Fibroblast of skin of back (primary cell): ENCODE measurements at regions not wholly inside any gene's neighbourhood (a gene's known extent, or its start where the extent isn't known, plus 50 kb on each side); places are given as distances from the start of the nearest gene placed in this dataset.
"Not testable (repeated sequence)": the region's sequence is repeated elsewhere in the genome, so short reads cannot be mapped to it uniquely, and the experiment has no call there.

Experiments used
- DNase-seq: peaks from one replicate; pipeline ENCODE4 v3.0.0-alpha.2; 2013

GRCh38 chr4:174005422-174005821, 278.0 kb downstream of the FBXO8 start:
- no peak for DNase-seq

DNA sequence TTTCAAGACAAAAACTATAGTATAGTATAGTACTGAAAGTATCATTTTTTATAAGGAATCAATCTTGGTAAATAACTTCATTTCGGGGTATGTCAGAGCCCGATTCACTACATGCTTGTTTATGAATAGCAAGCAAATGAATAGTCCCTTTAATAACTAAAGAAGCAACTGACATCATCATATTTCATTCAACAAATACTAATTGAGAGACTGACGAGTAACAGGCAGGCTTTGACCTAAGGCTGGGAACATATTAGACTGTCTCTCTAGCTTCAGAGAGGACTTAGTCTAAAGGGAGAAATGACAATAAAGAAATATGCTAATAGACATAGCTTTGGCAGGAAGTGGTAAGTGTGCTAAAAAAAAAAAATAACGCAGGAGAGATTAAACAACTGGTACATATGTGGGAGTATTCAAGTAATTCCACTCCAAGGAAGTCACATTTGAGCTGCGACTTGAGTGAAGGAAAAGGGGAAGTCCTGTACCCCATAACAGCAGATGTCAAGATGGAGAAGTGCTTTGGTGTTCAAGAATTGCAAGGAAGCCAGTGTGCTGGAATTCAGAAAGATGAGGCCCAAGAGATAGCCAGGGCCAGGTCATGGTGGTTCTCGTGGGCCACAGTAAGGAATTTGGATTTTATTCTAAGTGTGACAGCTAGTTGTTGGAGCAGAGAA, 284.9 kb downstream of the FBXO8 start:
- DNase-seq = no peak

- DNase-seq = not testable (repeated sequence)
Observed at GRCh38 chr4:173995779-173996178, 287.7 kb downstream of the FBXO8 start.

- DNase-seq = no peak
Observed at GRCh38 chr4:173991814-173992213, 291.7 kb downstream of the FBXO8 start.

DNA sequence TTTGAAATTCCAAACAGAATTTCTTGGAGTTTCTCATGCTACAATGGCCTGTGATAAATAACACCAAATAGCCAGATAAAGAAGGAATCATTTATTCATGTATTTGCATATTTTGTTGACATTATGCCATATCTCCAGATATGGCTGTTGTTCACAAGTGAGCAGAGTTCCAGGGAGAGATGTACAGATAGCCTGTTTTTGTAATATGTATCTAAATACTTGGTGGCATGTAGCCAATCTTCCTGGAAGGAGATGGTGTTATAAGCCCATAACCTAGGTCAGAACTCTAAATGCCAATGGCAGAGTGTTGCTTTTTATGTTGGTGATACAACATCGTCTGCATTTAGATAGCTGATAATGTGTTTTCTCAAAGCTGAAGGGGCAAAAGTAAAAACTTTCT, 292.2 kb downstream of the FBXO8 start:
- DNase-seq = no peak

DNA sequence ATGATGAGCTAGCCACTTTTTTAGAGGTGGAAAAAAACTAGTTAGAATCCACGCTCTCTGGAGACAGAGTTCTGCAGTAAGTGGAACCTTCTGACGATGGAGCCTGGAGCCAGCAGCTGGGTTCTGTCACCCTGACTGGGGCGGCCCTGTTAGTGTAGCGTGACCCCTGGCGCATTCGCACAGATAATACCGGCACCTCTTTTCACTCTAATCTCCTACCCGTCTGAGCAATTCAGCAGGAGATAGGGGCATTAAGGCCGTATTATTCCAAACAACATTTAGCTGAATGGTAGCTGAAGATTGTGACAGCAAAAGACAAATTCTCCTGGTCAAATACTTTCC, 292.6 kb downstream of the FBXO8 start:
- no peak for DNase-seq

- DNase-seq = peak; percentile 22
Observed at GRCh38 chr4:173990126-173990868, 293.2 kb downstream of the FBXO8 start.

DNA sequence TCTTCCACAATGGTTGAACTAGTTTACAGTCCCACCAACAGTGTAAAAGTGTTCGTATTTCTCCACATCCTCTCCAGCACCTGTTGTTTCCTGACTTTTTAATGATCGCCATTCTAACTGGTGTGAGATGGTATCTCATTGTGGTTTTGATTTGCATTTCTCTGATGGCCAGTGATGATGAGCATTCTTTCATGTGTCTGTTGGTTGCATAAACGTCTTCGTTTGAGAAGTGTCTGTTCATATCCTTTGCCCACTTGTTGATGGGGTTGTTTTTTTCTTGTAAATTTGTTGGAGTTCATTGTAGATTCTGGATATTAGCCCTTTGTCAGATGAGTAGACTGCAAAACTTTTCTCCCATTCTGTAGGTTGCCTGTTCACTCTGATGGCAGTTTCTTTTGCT, 319.9 kb downstream of the FBXO8 start:
- DNase-seq = not testable (repeated sequence)

DNA sequence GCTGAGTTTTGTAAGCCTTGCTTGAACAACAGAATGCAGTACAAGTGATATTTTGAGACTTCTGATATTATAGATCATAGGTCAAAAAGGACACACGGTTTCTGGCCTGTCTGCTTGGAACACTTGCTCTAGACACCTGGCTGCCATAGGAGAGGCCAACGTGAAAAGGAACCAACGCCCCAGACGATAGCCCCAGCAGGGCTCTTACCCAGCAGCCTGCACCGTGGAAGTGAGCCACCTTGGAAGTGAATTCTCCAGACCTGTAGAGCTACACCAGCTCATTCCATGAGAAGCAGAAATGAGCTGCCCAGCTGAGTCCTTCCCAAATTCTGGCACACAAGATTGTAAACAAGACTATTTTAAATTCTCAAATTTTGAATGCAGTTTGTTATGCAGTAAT, 323.1 kb downstream of the FBXO8 start:
- DNase-seq = no peak

DNA sequence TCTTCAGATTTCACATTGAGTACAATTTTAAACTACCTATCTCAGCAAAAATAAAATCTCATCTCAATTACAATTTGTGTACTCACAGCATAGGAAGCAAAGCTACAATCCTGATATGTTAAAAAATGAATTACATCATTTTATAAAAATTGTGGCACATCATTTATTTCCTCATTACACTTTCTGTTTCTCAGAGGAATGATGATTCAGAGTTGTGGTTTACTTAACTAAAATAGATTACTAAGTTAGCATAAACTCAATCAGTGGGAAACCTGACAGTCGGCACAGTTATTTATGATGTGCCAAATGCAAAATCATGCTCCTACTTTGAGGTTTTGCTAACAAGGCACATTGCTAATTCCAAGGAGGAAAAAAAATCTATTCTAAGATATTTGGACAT, 325.0 kb downstream of the FBXO8 start:
- DNase-seq = peak; percentile 31

GRCh38 chr4:173943547-173943946, 339.9 kb downstream of the FBXO8 start:
- no peak for DNase-seq

- no peak for DNase-seq
Observed at GRCh38 chr4:173940146-173940545, 343.3 kb downstream of the FBXO8 start.

- peak; percentile 36 for DNase-seq
Observed at GRCh38 chr4:173937631-173938270, 345.7 kb downstream of the FBXO8 start.

GRCh38 chr4:173936861-173937260, 346.6 kb downstream of the FBXO8 start:
- DNase-seq = no peak

DNA sequence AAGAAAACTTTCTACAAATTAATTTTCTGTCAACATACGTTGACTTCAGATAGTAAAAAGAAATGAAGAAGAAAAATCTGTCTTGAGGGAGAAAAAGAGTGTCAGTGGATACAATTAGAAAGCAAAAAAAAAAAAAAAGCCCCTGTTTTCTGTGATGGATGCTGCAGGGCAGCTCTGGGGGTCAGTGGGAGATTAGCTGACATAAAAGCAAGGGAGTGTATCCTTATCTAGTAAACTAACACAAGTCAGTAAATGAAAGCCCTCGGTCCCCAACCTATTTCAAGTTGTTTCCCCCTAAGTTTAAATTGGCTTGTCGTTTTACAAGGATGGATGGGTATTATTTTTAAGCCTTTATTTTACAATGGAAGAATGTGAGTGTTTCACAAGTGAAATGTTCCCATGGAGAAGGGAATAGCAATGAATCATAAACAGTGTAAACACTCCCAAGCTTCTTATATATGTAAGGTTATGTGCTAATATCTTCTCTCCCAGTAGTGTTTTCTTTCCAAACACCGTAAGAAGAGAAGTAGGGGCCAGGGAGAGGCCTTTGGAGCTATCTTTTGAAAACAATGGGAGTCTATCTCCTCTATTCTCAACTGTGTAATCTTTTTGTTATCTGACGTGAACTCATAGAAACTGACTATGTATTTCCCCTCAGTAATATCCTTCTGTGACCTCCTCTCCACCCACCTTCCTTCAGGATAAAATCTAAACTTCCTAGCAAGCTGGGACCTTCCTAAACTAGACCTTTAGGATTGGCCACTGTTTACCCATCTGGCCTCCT, 347.7 kb downstream of the FBXO8 start:
- DNase-seq = peak; percentile 49

DNA sequence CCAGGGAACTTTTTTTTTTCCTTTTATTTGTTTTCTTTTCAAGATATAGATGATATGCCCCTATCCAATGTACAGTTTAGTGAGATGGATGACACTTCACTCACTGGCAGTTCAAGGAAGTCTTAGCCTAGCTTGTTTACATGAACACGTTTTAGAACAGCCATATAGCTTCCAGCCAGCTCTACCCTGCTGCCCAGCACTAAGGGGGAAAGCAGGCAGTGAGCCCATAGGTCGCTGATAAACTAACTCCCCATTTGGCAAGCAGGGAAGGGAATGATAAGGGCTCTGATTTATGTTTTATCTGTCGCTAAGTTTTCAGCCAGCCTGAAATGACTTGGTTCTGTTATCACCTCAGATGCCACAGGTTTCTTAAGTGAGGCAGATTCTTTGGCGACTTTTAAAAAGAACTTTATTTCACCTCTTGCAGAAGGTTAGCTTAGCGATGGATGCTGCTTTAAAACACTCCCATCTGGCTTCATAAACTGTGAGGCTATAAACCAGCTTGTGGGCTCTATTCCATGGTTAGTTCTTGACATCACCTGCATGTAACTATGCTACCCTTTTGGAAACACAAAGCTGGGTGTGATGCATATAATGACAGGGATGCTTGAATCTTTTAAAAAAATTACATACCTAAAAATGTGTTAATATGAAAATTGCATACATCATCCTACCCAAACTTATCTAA, 348.4 kb downstream of the FBXO8 start:
- no peak for DNase-seq

DNA sequence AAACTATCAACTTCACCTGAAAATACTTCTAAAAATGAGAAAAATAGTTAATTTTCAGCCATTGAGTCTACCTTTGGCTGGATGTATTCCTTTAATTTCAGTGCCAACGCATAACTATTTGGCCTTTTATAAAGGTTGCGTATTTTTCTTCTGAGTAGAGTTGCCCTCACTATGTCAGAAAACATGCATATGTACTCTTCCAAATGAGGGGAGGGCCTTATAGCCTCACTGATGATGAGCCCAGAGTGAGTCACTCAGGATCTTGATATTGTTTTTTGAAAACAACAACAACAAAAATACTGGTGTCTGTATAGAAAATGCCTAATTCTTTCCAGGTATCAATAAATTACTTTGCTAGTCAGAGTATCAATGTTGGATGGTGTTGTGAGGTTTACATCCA, 349.3 kb downstream of the FBXO8 start:
- no peak for DNase-seq

DNA sequence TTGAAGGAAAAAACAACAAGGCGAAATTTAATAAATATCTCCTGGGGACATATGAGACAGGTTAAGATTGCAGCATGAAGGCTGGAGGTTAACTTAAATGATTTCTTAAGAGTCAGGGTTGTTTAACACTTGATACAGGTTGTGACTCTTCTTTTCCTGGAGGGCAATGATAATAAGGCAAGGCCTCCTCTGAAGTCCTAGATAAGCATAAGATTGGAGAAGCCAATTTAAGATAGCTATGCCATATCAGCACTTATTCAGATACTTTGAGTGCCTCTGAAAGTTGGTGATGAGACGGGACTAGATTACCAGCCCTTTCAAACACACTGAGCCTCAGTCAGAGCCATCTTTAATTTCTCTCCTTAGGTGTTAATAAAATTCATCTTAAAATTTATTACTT, 350.8 kb downstream of the FBXO8 start:
- DNase-seq = no peak

- DNase-seq = no peak
Observed at GRCh38 chr4:173930329-173930967, 353.0 kb downstream of the FBXO8 start.

DNA sequence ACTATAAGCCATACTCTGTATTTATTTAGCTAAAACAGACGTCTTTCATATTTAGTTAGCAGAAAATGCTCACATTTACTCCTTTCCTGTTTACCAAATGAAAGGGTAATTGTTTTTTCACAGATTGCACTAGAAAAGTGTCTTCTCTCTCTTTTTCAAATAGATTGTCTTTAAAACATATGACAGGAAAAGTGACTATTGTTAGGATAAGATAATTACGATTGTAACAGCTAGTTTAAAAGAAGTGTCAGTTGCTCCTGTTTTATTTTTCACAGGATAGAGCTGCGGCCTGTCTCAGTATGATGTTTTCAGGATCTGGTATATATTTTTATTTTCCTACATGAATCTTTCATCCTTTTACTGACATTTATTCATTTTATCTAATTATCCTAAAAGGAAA, 353.5 kb downstream of the FBXO8 start:
- no peak for DNase-seq

DNA sequence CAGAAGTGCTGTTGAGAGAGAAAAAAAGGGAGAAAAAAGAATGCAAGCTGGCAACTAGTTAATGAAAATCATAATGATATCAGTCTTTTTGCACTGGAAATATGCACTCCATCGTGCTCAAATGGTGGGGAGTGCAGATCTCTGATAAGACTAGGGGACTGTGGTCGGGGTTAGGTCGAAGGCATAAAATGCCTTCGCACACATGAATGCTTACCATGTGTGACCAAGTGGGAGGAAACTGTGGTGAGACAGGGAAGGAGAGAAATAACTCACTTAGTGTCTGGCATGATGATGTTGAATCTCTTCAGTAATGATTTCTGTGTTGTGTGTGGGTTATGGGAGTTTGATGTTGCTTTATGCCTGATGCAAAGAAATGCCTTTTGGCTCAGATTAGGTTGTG, 358.9 kb downstream of the FBXO8 start:
- DNase-seq = no peak

GRCh38 chr4:173919861-173920260, 363.6 kb downstream of the FBXO8 start:
- no peak for DNase-seq
